ENCODE measurements at regions not wholly inside any gene's neighbourhood (a gene's known extent, or its start where the extent isn't known, plus 50 kb on each side); places are given as distances from the start of the nearest gene placed in this dataset.

- TF ChIP-seq, protein P1, sequence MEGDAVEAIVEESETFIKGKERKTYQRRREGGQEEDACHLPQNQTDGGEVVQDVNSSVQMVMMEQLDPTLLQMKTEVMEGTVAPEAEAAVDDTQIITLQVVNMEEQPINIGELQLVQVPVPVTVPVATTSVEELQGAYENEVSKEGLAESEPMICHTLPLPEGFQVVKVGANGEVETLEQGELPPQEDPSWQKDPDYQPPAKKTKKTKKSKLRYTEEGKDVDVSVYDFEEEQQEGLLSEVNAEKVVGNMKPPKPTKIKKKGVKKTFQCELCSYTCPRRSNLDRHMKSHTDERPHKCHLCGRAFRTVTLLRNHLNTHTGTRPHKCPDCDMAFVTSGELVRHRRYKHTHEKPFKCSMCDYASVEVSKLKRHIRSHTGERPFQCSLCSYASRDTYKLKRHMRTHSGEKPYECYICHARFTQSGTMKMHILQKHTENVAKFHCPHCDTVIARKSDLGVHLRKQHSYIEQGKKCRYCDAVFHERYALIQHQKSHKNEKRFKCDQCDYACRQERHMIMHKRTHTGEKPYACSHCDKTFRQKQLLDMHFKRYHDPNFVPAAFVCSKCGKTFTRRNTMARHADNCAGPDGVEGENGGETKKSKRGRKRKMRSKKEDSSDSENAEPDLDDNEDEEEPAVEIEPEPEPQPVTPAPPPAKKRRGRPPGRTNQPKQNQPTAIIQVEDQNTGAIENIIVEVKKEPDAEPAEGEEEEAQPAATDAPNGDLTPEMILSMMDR (IDR thresholded peaks at IDR 0.05; ENCODE audit: borderline replicate concordance, insufficient read depth, low read depth, low read length), result no peak
These were observed 355.2 kb downstream of the KCNRG start for GRCh38 chr13:50370303-50370950.

GRCh38 chr13:50374517-50374916, 359.3 kb downstream of the KCNRG start:
- TF ChIP-seq, protein P1 (IDR thresholded peaks at IDR 0.05; ENCODE audit: borderline replicate concordance, insufficient read depth, low read depth, low read length), result no peak
- no peak overlapping the region for H3K4me3 ChIP-seq (ENCODE audit: low read depth, low read length)

More at GRCh38 chr13:50370303-50370950, 355.2 kb downstream of the KCNRG start:
- H3K4me3 ChIP-seq (ENCODE audit: low read depth, low read length), result no peak overlapping the region

DNA sequence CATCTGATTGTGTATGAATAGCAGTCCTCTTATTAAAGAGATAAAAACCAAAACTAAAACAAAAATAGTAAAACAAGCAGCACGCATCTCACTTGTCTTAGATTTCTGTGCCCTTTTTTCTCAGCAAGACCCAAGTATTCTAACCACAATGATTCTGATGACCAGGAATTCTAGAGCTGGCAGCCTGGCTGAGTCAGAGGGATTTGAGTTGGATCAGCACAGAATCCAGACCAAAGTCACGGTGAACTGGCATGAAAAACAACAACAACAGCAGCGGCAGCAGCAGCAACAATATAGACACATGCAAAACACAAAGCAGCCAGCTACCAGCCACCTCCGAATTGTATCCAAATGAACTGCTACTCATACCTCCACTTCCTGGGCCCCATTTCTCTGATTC, 360.5 kb downstream of the KCNRG start:
- no peak overlapping the region for H3K4me3 ChIP-seq (ENCODE audit: low read depth, low read length)
- TF ChIP-seq, protein P1 (IDR thresholded peaks at IDR 0.05; ENCODE audit: borderline replicate concordance, insufficient read depth, low read depth, low read length), result no peak

- TF ChIP-seq, protein P1 (IDR thresholded peaks at IDR 0.05; ENCODE audit: borderline replicate concordance, insufficient read depth, low read depth, low read length), result no peak
- no peak overlapping the region for H3K4me3 ChIP-seq (ENCODE audit: low read depth, low read length)
These were observed 361.8 kb downstream of the KCNRG start for GRCh38 chr13:50376895-50377575.

- no peak overlapping the region for H3K4me3 ChIP-seq (ENCODE audit: low read depth, low read length)
These were observed 362.6 kb downstream of the KCNRG start for GRCh38 chr13:50377726-50378270.

DNA sequence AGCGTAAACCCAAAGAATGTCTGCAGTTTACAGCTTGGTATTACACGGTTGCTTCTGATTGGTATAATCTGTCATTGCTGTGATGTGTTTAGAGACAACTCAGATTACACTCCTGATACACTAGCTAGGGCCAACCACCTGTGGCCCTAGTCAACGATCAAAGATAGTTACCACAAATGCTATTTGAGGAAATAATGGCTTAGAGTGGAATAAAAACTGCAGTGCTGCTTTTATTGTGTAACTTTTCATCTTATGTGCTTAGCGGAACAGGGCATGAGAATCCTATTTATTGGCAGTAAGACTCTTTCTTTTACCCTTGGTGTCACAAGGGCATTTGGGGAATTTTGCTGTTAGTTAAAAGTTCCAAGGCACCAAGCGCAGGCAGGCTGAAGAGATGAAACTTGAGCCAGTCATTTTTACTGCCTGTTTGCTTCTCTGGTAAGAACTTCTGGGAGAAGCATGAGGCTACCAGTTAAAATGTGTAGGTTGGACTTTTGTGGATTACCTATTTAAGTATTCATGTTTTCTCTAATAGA, 363.3 kb downstream of the KCNRG start:
- TF ChIP-seq, protein P1 (IDR thresholded peaks at IDR 0.05; ENCODE audit: borderline replicate concordance, insufficient read depth, low read depth, low read length), result no peak
- no peak overlapping the region for H3K4me3 ChIP-seq (ENCODE audit: low read depth, low read length)

More at GRCh38 chr13:50377726-50378270, 362.6 kb downstream of the KCNRG start:
- TF ChIP-seq, protein P1 (IDR thresholded peaks at IDR 0.05; ENCODE audit: borderline replicate concordance, insufficient read depth, low read depth, low read length), result no peak
